SK-MEL-5 (cell line): ENCODE measurements at regions not wholly inside any gene's neighbourhood (a gene's known extent, or its start where the extent isn't known, plus 50 kb on each side); places are given as distances from the start of the nearest gene placed in this dataset.

Experiments
- DNase-seq: peaks from one replicate; pipeline ENCODE4 v3.0.0-alpha.2; 2016; ENCODE audit warnings: low read depth, low spot score
- in situ Hi-C: cut with HindIII; loops from 2 replicates; pipeline ENCODE4 v1.10.0; 2016; ENCODE audit warnings: low sequenced_read_pairs, high pct_unique_total_duplicates, low pct_unique_long_range_greater_than_20kb

GRCh38 chr16:62596584-62596983, 560.3 kb upstream of the CDH8 start:
- in situ Hi-C loops = no loop called here

GRCh38 chr16:62596125-62596524, 559.9 kb upstream of the CDH8 start:
- no peak for DNase-seq
- in situ Hi-C loops = no loop called here

More at GRCh38 chr16:62596584-62596983, 560.3 kb upstream of the CDH8 start:
- DNase-seq = no peak

- DNase-seq = no peak
- in situ Hi-C loops = no loop called here
Observed at GRCh38 chr16:62586128-62586862, 550.1 kb upstream of the CDH8 start.

- in situ Hi-C loops = no loop called here
- DNase-seq = peak; percentile 1
Observed at GRCh38 chr16:62585041-62585545, 548.9 kb upstream of the CDH8 start.

- in situ Hi-C loops = no loop called here
- no peak for DNase-seq
Observed at GRCh38 chr16:62583414-62583813, 547.2 kb upstream of the CDH8 start.

GRCh38 chr16:62573466-62573865, 537.2 kb upstream of the CDH8 start:
- in situ Hi-C loops = no loop called here
- DNase-seq = no peak

GRCh38 chr16:62568926-62569325, 532.7 kb upstream of the CDH8 start:
- in situ Hi-C loops = no loop called here
- DNase-seq = no peak

- in situ Hi-C loops = no loop called here
- DNase-seq = no peak
Observed at GRCh38 chr16:62565706-62566105, 529.5 kb upstream of the CDH8 start.

- no peak for DNase-seq
- in situ Hi-C loops = no loop called here
Observed at GRCh38 chr16:62564291-62564690, 528.1 kb upstream of the CDH8 start.

- in situ Hi-C loops = no loop called here
- no peak for DNase-seq
Observed at GRCh38 chr16:62562121-62562520, 525.9 kb upstream of the CDH8 start.

GRCh38 chr16:62549875-62550274, 513.6 kb upstream of the CDH8 start:
- in situ Hi-C loops = no loop called here
- no peak for DNase-seq

- no peak for DNase-seq
- in situ Hi-C loops = no loop called here
Observed at GRCh38 chr16:62548095-62548494, 511.9 kb upstream of the CDH8 start.

GRCh38 chr16:62546701-62547100, 510.5 kb upstream of the CDH8 start:
- no peak for DNase-seq
- in situ Hi-C loops = no loop called here

- in situ Hi-C loops = no loop called here
- no peak for DNase-seq
Observed at GRCh38 chr16:62545039-62545438, 508.8 kb upstream of the CDH8 start.

- in situ Hi-C loops = no loop called here
- DNase-seq = no peak
Observed at GRCh38 chr16:62543516-62543915, 507.3 kb upstream of the CDH8 start.

- no peak for DNase-seq
- in situ Hi-C loops = no loop called here
Observed at GRCh38 chr16:62539657-62540056, 503.4 kb upstream of the CDH8 start.

GRCh38 chr16:62530426-62530825, 494.2 kb upstream of the CDH8 start:
- in situ Hi-C loops = no loop called here
- no peak for DNase-seq

GRCh38 chr16:62516001-62516400, 479.8 kb upstream of the CDH8 start:
- DNase-seq = no peak
- in situ Hi-C loops = no loop called here

- in situ Hi-C loops = no loop called here
Observed at GRCh38 chr16:62503073-62503472, 466.8 kb upstream of the CDH8 start.

More at GRCh38 chr16:62503073-62503472, 466.8 kb upstream of the CDH8 start:
- DNase-seq = no peak
